GM19463 (cell line): ENCODE measurements at regions not wholly inside any gene's neighbourhood (a gene's known extent, or its start where the extent isn't known, plus 50 kb on each side); places are given as distances from the start of the nearest gene placed in this dataset.
"Not testable (repeated sequence)": the region's sequence is repeated elsewhere in the genome, so short reads cannot be mapped to it uniquely, and the experiment has no call there.

ENCODE experiments used
- ATAC-seq: cut with Tn5 transposase; IDR thresholded peaks from one replicate; pipeline ENCODE4 v1.9.1; 2021; ENCODE audit warnings: mild to moderate bottlenecking, moderate library complexity; ENCODE audit not compliant: unreplicated experiment

DNA sequence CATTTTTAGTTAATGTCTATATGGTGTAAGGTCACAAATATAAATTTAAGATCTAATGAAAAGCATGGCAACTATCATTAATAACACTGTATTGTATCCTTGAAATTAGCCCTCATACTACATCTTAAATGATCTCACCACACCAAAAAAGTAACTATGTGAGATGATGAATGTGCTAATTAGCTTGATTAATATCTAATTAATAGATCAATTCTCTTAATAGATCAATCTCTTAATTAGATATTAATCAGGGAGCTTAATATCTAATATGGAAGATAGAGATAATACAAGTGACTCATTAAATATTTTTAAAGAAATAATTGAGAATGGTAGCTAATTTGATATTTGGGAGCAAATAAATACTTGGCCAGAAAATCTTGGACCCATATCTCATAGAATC lies 178.5 kb upstream of the FAT3 start:
- ATAC-seq = no peak

DNA sequence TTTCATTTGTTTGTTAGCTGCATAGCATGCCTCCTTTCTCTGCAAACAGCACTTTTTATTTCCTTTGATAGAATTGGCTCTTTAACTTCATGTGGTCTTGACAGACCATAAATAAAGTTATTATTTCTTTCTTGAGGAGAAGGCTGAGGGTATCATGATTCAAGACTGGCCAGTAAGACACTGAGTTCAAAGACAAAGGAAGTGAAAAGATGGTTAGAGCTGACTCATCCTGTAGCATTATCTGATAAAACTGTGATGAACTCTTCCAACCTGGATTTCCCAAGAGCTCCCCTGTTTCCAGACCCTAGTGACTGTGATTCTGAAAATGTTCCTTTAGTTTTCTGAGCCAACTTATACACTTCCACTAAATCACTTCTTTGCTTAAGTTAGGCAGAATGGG lies 179.3 kb upstream of the FAT3 start:
- ATAC-seq = no peak

DNA sequence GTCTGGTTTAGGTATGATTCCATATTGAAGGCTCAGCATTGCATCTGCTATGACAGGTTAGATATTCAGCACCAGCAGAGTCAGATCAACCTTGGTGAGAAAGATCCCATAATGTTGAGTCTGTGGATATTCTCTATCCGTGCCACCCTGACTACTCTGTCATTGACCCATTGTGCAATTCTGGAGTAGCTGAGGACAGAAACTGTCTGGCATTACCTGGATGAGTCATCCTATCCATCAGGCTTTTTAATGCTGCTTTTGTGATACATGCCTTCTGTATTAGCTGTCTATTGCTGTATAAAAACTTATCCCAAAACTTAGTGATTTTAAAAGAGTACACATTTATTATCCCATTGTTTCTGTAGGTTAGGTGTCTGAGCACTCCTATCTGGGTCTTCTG lies 189.1 kb upstream of the FAT3 start:
- ATAC-seq = no peak

DNA sequence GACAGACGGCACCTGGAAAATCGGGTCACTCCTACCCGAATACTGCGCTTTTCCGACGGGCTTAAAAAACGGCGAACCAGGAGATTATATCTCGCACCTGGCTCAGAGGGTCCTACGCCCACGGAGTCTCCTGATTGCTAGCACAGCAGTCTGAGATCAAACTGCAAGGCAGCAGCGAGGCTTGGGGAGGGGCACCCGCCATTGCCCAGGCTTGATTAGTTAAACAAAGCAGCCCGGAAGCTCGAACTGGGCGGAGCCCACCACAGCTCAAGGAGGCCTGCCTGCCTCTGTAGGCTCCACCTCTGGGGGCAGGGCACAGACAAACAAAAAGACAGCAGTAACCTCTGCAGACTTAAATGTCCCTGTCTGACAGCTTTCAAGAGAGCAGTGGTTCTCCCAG lies 197.5 kb upstream of the FAT3 start:
- not testable (repeated sequence) for ATAC-seq

DNA sequence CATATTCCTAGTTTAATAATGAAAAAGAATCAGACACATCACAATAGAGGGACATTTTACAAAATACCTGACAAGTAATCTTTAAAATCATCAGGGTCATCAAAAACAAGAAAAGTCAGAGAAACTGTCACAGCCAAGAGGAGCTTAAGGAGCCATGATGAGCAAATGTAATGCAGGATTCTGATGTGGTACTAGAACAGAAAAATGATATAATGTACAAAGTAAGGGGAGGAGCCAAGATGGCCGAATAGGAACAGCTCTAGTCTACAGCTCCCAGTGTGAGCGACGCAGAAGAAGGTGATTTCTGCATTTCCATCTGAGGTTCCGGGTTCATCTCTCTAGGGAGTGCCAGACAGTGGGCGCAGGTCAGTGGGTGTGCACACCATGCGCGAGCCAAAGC lies 198.0 kb upstream of the FAT3 start:
- ATAC-seq = no peak

DNA sequence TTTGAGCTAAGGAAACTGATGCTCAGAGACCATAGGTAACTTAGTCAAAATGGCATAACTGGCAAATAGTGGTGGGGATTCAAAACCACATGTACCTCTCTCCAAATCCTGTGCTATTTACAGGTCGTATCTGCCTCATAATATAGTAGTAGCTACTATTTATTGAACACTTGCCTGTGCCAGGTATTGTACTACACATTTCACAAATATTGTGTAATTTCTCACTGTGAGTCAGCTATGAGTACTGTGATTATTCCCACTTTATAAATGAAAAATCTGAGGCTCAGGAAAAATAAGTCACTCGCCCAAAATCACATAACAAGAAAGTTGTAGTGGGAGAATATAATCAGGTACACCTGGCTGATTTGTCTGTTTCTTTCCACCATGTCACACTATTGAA lies 199.8 kb upstream of the FAT3 start:
- no peak for ATAC-seq

DNA sequence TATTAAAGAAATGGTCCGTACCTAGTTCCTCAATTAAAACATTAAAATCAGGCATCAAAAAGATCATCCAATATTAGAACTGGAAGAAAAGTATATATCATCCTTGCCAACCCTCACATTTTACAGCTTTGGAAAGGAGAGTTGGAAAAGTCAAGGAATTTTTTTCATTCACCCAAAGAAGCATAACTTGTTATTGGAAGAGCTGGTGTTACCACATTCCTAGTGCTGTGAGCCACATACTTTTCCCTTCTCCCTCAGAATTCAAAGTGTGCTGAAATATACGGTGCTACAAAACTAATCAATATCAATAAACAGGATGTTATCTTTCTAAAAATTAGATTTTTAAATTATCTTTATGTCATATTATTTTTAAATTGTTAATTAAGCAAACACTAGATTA lies 202.1 kb upstream of the FAT3 start:
- no peak for ATAC-seq

DNA sequence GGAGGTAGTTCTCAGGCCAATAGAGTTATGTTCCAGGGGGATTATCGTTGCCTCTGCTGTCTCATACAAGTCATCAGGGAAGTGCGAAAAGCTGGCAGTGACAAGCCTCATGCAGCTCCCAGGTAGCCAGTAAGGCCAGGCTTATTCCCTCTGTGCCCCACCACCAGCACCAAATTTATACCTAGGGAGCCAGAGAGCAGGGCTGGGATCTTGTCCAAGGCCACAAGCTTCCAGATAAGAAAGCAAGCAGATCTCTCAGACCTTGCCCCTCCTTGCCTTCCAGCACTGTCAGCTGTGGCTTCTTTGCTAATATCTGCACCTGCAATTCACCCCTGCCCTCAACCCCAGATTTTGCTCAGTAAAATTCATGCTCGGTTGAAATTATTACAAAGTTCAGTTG lies 206.3 kb upstream of the FAT3 start:
- no peak for ATAC-seq

DNA sequence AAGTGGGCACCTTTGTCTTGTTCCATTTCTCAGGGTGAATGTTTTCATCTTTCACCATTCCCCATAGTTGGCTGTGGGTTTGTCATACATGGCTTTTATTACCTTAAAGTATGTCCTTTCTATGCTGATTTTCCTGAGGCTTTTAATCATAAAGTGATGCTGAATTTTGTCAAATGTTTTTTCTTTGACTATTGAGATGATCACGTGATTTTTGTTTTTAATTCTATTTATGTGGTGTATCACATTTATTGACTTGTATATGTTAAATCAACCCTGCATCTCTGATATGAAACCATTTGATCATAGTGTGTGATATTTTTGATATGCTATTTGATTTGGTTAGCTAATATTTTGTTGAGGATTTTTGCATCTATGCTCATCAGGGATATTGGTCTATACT lies 216.4 kb upstream of the FAT3 start:
- ATAC-seq = no peak

DNA sequence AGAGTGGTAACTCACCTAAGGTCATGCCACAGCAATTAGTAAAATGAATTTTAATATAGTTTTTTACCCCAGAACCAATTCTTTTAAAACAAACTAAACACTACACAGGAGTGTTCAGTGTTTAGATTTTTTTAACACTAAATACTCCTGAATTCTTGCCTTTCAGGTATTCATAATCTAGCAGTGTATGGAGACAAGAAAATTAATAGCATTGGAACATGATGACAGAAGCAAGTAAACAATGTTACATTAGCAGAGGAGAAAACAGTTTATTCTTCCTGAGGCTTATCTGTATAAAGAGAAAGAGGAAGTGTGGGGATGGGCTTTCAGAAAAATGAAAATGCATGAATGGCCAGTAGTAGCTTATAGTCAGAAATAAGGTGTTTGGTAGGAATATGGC lies 222.1 kb upstream of the FAT3 start:
- no peak for ATAC-seq

DNA sequence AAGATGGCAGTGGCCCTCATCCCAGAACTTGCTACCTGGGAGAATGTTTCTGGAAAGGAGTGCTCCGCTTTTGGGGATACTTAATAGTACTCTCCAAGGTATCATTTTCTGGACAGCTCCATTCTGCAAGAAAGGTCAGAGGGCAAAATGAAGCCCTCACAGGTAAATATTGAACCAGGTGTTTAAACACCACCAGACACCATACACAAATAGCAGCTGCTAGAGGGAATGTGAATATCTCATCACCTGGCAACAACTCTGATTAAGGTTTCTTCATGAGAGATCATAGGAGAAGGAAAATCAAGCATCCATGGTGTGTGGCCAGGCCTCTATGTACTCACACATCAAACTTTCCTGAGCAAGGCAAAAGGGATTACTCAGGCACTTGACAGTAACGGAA lies 226.1 kb upstream of the FAT3 start:
- no peak for ATAC-seq

DNA sequence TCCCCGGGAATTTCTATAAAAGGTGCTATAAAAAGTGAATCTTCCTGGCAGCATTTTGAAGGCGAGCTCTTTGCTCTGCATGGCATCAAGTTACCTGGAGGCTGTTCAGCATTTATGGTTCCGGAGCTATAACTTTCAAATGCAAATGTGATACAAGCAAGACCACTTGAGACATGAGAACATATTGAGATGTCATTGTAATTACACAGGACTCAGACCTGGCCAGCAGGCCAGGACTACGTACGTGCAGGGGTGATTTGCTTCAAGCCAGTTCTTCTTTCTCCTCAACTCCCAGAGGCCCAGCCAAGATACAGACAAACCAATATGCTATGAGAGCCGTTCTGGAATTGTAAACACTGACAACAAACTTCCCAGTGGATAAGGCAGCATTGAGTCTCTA lies 227.4 kb upstream of the FAT3 start:
- ATAC-seq = no peak

DNA sequence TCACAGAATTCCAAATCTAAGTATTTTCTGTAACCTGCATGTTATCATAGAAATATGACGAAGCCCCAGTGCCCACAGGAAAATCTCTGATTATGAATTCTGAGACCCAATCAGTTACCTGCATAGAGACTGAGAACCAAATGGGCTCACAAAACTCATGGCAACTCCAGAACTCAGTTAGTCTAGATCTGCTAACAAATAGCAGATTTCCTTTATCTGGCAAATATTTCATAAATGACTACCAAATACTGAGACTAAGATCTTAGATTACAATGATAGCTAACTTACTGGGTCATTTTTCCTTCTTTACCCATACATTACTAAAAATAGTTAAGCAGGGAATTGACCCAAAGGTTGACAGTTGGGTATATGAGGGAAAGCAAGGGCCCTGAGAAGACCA lies 228.1 kb upstream of the FAT3 start:
- ATAC-seq = no peak

DNA sequence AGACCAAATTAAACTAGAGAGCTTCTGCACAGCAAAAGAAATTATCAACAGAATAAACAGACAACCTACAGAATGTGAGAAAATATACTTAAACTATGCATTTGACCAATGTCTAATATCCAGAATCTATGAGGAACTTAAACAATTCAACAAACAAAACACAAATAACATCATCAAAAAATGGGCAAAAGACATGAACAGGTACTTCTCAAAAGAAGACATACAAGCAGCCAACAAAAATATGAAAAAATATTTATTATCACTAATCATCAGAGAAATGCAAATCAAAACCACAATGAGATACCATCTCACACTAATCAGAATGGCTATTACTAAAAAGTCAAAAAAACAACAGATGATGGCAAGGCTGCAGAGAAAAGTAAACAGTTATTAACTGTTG lies 236.2 kb upstream of the FAT3 start:
- not testable (repeated sequence) for ATAC-seq

DNA sequence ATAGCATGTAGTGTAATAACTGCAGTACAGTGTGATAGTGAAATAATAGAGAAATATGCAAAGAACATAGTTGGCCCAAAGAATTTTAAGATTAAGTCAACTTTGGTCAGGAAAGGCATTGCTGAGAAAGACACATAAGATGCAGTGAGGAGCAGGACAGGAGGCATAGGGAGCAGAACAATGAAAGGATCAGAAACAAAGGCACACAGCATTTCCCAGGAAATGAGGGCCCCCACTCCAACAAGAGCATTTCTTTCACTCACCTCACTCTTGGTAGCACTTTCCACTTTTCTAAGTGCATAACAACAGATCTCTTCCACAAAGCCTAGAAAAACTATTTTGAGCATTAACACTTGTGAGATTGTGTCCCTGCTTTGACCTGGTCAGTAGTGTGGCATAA lies 238.4 kb upstream of the FAT3 start:
- no peak for ATAC-seq

DNA sequence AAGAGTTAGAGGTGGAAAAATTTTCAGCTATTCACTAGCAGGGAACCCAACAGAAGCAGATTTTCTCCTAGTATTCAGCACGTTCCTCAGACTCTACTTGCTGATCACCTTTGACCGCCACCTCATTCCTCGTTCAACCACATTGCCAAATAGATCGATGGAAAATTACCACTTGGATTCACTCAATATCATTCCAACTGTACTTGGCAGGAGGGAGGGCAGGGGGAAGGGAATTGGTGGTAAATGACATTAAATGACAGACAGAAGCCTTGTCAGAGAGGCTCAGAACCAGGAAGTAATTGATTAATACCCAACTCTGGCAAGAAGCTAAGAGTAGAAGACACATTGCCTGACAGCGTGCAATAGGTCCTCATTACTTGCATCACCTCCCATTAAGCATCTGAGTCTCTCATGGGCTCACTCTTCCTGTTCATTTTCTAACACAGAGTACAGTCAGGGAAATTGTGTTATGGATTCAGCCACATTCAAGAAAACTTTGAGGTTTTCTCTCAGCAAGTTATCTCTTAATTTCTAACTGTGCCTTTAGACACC lies 240.5 kb upstream of the FAT3 start:
- ATAC-seq = no peak

DNA sequence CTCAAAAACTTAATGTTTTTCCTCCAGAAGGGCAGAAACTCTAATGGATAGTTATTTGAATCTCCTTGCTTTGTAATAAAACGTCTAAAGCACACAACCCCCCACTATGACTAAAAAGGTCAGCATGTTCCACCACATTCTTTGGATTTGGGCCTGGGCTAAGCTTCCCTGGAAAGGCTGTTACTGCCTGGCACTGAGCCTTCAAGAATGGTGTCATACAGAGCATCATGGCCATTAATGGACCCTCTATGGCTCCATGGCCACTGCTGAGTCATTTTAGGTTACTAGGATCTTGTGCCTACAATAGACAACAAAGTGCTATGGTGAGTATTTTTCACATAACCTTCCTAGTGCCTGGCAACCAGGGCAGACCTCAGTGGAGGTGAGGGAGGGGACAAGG lies 242.6 kb upstream of the FAT3 start:
- no peak for ATAC-seq

DNA sequence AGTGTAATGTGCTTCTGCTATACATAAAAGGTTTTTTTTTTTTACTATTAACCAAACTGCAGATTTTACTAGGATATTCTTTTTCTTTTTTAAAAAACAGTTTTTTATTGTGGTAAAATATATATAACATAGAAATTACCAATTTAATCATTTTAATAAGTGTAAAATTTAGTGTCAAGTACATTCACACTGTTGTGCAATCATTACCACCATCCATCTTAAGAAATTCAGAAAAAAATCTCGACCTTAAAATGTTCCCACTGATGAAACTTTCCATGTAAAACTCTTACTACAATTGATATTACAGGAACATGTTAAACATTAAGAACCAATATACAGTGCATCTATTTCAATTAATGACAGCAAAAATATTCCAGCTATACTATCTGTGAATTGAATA lies 244.8 kb upstream of the FAT3 start:
- ATAC-seq = no peak

DNA sequence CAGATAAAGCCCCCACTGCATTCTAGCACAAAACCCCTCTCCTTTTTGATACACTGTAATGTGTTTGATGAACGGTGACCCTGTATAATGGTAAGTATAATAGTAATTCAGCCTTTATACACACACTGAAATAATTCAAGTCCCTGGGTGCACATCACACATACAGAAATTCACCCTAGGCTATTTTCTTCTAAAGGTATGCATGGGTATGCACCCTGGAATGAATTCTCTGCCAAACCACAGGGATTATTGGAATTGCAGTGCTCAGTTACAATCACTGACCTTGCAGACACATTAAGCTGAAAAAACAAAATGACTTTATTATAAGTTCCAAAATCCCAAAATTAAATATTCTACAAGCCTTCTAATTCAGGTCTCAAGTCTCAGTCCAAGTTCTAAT lies 245.9 kb upstream of the FAT3 start:
- ATAC-seq = no peak

DNA sequence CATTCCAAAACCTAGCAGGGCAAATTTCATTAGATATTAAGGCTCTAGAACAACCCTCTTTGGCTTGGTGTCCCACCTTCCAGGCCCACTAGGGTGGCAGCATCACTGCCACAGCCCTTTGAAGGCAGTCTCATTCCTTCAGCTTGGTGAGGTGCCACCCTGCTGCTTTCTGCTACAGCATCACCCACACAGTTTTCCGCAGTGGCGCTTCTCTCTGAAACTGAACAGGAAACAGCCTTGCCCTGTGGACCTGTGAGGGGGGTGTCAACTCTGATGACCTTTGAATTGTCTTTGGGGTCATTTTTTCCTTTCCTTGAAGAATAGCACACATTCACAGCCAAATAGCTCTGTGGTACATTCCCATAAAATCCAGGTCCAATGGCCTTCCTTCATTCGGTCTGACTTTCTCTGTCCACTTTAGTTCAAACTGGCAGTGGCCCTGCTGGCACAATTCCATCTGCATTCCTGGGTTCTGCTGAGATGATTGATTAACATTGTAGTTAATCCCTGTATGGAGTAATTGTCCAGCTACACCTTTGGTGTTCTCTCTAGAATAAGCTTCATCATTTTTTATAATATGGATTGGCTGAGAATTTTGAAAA lies 251.9 kb upstream of the FAT3 start:
- ATAC-seq = no peak

DNA sequence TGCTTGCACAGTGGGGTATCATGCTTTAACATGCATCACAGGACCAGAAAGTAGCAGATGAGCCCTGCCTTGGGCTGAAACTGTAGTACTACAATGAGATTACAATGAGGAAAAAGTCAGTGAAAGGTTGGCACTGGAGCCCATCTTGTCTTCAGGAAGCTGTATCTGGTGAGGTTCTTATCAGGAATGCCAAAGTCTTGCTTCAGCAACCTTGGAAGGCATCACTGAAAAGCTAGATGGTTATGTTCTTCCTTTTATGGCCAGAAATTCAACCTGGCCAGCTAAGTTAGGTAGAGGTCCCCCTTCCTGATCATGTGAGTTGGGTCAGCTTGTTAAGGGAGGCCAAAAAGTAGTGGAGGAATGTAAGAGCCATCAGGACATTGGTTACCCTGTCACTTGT lies 254.0 kb upstream of the FAT3 start:
- ATAC-seq = no peak

DNA sequence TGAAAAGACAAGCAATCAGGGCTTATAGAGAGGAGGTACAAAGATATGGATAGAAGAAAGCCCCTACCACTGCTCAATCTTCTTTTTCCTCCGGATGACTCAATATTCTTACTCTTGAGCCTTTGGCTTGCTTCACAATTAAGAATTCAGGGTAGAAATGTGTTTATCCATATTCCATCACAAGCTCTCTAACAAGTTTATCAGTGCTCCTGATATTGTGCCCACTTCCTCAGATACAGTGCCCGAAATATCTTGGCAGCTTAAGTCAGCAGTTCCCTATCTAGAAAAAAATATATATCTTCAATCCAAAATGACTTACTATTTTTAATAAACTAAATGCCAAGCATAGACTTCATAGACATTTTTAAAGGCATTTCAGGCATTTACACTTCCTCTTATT lies 255.1 kb upstream of the FAT3 start:
- ATAC-seq = no peak

DNA sequence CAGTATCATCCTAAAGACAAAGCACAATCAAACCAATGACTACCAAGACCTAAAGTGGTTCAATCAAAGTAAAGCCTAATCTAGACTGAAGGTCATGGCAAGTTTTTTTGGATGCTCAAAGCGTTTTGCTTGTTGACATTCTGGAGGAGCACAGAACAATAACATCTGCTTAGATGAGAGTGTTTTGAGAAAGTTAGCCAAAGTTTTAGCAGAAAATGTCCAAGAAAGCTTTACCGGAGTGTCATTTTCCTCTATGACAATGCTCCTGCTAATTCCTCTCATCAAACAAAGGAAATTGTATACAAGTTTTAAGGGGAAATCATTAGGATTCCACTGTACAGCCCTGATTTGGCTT lies 256.9 kb upstream of the FAT3 start:
- ATAC-seq = no peak
